ENCODE measurements at regions not wholly inside any gene's neighbourhood (a gene's known extent, or its start where the extent isn't known, plus 50 kb on each side); places are given as distances from the start of the nearest gene placed in this dataset.
A peak's percentile ranks its signal among the peaks of the same experiment; 100 is the strongest.
"Not testable (repeated sequence)": the region's sequence is repeated elsewhere in the genome, so short reads cannot be mapped to it uniquely, and the experiment has no call there.

GRCh38 chr16:47865337-47865855, 290.4 kb downstream of the ABCC12 start:
- no peaks in the 10 kb centered on the region for H3K4me1 ChIP-seq
- 70 to 75% methylated on average over 3 of the region's 3 CpGs for WGBS, 2 donors
- no peak for TF ChIP-seq POLR2A (IDR thresholded peaks at IDR 0.05)
- no peak for TF ChIP-seq CTCF (IDR thresholded peaks at IDR 0.05)
- H3K27me3 ChIP-seq = no peaks in the 10 kb centered on the region
- H3K9me3 ChIP-seq = no peaks in the 10 kb centered on the region
- intact Hi-C loops (cut with DNase I) = no loop called here
- H3K4me3 ChIP-seq (replicated peaks in 1 of 3) = no peak overlapping the region
- no peak overlapping the region for H3K27ac ChIP-seq
- DNase-seq = no peak
- H3K36me3 ChIP-seq = no peaks in the 10 kb centered on the region

GRCh38 chr16:47864262-47864661, 291.5 kb downstream of the ABCC12 start:
- intact Hi-C loops (cut with DNase I); DNase-seq; H3K27ac ChIP-seq; H3K4me3 ChIP-seq (replicated peaks in 1 of 3); H3K36me3 ChIP-seq; H3K9me3 ChIP-seq; H3K4me1 ChIP-seq; H3K27me3 ChIP-seq: not testable (repeated sequence)
- 28 to 36% methylated on average over 5 to 6 of the region's 6 CpGs for WGBS, 2 donors

DNA sequence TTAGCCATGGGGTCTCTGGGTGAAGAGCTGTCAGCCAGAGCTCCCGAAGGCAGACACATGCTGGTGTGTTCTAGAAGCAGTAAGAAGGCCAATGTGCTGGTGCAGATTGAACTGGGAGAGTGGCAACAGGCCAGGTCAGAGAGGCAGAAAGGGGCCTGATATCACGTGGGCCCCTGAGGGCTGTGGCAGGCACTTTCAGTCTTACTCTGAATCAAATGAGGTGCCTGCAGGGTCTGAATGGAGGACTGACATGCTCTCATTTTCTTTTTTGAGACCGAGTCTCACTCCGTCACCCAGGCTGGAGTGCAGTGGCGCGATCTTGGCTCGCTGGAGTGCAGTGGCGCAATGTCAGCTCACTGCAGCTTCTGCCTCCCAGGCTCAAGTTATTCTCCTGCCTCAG, 293.8 kb downstream of the ABCC12 start:
- TF ChIP-seq POLR2A (IDR thresholded peaks at IDR 0.05) (no peak), CTCF (IDR thresholded peaks at IDR 0.05) (no peak)
- 88 to 89% methylated on average over 8 of the region's 8 CpGs for WGBS, 2 donors

GRCh38 chr16:47858333-47858982, 297.3 kb downstream of the ABCC12 start:
- peaks cover 0 to 9% of the 10 kb centered on the region in 2 donors for H3K4me1 ChIP-seq
- WGBS, 2 donors = 29 to 37% methylated on average over 9 of the region's 9 CpGs
- no peak overlapping the region for H3K4me3 ChIP-seq (replicated peaks in 1 of 3)
- no peaks in the 10 kb centered on the region for H3K9me3 ChIP-seq
- no peak overlapping the region for H3K27ac ChIP-seq
- no peak for TF ChIP-seq CTCF (IDR thresholded peaks at IDR 0.05)
- TF ChIP-seq POLR2A (IDR thresholded peaks at IDR 0.05) = no peak
- no peaks in the 10 kb centered on the region for H3K27me3 ChIP-seq
- intact Hi-C loops (cut with DNase I) = no loop called here
- peak; percentile 3 to 15 for DNase-seq
- no peaks in the 10 kb centered on the region for H3K36me3 ChIP-seq

More for the DNA sequence above, 293.8 kb downstream of the ABCC12 start:
- H3K4me1 ChIP-seq = peaks cover 0 to 9% of the 10 kb centered on the region in 2 donors
- no peaks in the 10 kb centered on the region for H3K36me3 ChIP-seq
- intact Hi-C loops (cut with DNase I) = no loop called here
- H3K9me3 ChIP-seq = no peaks in the 10 kb centered on the region
- H3K27ac ChIP-seq = no peak overlapping the region
- H3K27me3 ChIP-seq = no peaks in the 10 kb centered on the region
- no peak overlapping the region for H3K4me3 ChIP-seq (replicated peaks in 1 of 3)
- no peak for DNase-seq

DNA sequence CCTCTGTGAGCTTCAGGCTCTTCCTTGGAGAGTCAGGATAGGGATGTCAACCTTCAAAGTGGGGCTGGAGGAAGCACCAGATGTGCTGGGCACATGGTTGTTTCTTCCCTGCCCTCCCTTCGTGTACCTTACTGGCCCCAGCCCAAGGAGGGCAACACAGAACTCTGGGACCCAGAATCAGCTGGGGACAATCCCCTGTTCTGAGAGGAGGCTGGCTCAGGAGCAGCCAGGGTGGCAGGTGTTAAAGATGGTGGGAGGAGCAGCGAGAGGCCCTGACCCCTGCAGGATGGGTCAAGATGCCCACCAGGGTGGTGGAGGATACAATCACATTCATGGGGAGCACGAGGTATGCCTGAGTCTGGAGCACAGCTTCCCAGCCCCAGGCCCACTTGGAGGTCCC, 300.4 kb downstream of the ABCC12 start:
- Histone ChIP-seq H3K4me3 (replicated peaks in 1 of 3) (no peak overlapping the region), H3K27me3 (no peaks in the 10 kb centered on the region), H3K27ac (no peak overlapping the region), H3K9me3 (no peaks in the 10 kb centered on the region), H3K4me1 (peaks cover 0 to 9% of the 10 kb centered on the region in 2 donors), H3K36me3 (no peaks in the 10 kb centered on the region)
- no peak for DNase-seq
- WGBS, 2 donors = 86 to 91% methylated on average over 2 to 3 of the region's 3 CpGs
- intact Hi-C loops (cut with DNase I) = no loop called here
- no peak for TF ChIP-seq CTCF (IDR thresholded peaks at IDR 0.05)
- TF ChIP-seq POLR2A (IDR thresholded peaks at IDR 0.05) = no peak
